HG03064 (cell line): ENCODE measurements at regions not wholly inside any gene's neighbourhood (a gene's known extent, or its start where the extent isn't known, plus 50 kb on each side); places are given as distances from the start of the nearest gene placed in this dataset.

ENCODE experiments used
- ATAC-seq: cut with Tn5 transposase; IDR thresholded peaks from one replicate; pipeline ENCODE4 v1.9.1; 2021; ENCODE audit warnings: low read depth; ENCODE audit not compliant: unreplicated experiment

DNA sequence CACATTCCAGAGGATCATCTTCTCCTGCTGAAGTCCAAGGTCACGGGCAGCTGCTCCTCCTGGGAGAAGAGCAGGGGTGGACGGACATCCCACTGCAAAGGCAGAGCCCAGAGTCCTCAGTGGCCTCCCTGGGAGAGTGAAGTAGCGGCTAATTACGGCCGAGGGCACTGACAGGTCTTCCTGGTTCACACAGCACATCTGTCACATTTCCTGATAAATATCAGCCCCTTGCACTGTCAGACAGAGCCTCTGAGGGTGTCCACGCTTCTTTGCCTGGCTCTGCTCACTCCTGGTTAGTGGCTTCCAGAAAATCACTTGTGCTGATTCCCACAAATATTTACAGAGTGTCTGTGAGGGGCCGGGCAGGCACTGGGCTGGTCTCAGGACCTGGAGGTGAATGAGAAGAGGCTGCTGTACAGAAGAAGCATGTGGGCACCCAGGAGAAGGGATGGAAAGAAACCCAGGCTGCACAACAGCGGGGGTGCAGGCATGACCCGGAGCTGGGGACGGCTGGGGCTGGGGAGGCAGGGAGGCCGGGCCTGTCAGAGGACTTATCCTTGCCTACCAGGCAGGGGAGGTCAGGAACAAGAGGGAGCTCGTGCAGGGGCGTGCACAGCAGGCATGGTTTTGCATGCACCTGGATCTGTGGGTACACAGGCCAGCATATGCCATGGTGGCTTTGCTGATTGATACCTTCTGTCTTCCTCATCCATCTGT is 258.2 kb upstream of the TNRC6C start:
- ATAC-seq: no peak

- ATAC-seq: no peak
Measured at GRCh38 chr17:77701996-77702395, 256.5 kb upstream of the TNRC6C start.

DNA sequence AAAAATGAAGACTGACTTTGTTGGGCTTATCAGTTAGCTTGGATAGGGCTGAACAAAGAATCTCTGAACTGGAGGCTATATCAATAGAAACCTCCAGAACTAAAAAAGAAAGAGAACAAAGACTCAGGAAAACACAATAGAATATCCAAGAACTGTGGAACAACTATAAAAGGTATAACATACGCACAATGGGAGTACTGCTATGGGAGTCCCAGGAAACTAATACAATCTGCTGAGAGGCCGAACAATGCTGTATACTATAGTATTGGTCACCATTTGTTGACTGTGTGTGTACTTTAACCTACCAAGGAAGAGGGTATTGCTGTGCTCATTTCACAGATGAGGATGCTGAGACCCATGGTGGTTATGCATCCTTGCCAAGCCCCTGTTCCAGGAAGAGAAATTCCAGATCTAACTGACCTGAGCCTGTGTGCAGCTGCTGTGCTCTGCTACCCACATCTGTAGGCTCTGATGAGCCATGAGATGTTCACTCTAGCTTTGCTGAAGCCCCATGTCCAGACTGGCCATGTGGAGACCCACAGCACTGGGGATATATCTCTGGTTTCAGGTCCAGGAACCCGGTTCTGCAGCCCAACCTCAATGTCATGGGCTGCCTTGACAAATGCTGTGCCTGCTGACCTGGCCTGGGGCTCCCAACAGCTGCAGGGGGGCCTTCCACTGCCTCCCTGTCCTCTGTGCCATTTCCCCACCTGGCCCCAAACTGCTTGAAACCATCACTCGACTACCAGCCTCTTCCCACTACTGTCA is 254.3 kb upstream of the TNRC6C start:
- no peak for ATAC-seq

DNA sequence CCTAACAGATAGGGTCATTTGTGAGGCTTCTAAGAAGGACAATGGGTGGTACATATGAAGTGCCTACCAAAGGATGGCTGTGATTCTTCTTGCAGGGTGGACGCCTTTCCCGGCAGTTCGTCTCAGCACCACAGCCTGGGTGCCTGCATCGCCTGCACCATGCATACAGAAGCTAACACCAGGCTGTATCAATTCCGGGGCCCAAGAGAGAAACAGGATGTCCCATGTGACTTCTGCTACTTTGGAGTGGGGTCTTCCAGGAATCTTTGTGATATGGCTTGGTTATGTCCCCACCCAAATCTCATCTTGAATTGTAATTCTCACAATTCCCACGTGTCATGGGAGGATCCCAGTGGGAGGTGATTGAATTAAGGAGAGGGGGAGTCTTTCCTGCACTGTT is 251.6 kb upstream of the TNRC6C start:
- ATAC-seq: no peak

DNA sequence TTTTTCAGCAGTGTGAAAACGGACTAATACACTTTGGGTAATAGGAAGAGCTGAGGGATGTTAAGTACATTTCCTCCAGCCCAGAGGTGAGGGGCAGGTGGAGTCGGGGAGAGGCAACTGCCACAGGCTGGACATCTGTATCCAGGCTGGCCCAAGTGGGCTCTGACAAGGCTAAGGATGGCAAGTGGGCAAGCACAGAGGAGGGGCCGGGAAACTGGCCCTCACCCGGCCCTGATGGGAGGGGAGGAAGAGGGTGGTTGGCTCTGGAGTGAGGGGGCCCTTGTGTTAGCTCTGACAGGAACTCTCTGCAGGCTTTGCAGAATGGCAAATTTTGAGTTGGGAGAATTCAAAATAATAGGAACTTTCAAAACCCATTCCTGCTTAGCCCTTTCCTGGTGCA is 251.0 kb upstream of the TNRC6C start:
- ATAC-seq: no peak

DNA sequence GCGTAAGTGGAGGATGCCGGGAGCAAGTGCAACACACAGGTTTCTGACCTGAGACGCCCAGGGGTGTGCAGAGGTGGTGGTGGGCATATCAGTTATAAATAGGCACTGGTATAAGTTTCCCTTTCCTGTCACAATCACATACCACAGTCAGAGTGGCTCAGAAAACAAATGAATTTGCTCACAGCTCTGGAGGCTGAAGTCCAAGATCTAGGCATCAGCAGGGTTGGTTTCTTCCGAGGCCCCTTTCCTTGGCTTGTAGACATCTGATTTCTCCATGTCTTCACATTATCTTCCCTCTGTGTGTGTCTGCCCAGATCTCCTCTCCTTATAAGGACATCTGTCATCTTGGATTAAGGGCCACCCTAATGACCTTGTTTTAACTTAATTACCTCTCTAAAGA is 250.5 kb upstream of the TNRC6C start:
- no peak for ATAC-seq

DNA sequence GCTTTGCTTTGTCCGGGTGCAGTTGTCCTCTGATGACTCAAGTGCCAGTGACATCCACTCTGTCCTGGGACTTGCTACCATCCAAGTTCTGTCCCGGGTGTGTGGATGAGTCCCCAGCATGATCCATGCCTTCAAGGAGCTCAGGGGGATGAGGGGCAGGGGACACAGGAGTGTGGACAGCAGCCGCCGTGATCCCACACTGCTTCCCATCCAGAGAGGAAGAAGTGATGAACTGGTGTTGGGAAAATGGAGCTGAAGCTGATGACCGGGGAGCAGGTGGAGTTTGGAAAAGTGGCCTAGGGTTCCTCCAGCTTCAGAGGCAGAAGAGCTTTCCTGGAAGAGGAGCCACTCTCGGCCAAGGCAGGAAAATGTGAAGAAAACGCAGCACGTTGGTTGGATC is 249.6 kb upstream of the TNRC6C start:
- no peak for ATAC-seq

DNA sequence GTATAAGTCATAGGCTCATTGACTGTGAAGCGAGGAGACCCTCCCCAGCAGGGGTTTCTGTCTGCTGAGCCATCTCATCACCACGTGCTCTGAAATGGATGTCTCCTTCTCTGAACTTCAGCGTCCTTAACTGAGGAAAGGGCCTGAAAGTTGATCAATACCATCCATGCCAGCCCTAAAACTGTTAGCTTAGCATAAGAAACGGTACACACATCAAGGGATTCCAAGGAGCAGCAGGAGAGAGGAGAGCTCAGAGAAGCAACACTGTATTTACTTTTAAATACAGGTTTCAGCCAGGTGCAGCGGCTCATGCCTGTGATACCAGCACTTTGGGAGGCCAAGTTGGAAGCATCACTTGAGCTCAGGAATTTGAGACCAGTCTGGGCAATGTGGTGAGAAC is 248.9 kb upstream of the TNRC6C start:
- no peak for ATAC-seq

DNA sequence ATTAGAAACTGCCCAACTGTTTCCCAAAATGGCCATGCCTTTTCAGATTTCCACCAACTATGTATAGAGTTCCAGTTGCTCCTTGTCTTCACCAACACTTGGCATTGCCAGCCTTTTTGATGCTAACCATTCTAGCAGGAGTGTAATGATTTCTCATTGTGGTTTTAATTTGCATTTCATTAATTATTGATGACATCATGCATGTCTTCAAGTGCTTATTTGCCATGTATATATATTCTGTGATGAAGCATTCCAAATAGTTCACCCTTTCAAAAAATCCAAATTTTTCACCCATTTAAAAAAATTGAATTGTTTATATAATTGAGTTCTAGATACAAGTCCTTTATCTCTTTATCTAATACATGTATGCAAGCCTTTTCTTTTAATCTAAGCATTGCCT is 245.9 kb upstream of the TNRC6C start:
- ATAC-seq: no peak

DNA sequence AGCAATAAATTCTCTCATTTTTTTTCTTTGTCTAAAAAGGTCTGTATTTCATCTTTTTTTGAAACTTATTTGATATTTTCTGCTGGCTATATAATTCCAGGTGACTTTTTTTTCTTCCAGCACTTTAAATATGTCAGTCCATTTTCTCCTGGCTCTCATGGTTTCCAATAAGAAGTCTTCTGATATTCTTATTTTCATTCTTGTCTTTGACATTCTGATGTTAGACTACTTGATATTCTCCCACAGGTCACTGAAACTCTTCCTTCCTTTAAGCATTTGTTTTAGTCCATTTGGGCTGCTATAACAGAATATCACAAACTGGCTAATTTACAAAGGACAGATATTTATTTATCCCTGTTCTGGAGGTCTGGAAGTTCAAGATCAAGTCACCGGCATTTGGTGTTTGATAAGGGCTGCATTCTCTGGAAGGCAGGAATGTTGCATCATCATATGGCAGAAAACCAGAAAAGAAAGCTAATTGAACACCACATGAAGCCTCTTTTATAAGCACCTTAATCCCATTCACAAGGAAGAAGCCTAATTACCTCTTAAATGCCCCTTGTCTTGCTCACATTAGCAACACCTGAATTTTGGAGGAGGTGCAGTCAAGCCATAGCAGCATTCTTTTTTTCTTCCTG is 242.1 kb upstream of the TNRC6C start:
- ATAC-seq: no peak

- no peak for ATAC-seq
Measured at GRCh38 chr17:77717941-77718668, 240.4 kb upstream of the TNRC6C start.

DNA sequence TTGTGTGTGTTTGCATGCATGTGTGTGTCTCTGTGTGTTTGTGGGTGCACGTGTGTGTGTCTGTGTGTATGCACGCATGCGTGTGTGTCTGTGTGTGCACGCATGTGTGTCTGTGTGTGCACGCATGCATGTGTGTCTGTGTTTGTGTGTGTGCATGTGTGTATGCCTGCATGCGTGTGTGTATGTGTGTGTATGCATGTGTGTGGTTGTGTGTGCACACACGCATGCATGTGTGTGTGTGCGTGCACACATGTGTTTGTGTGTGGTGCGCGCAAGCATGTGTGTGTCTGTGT is 239.9 kb upstream of the TNRC6C start:
- no peak for ATAC-seq

GRCh38 chr17:77719806-77720205 is 238.7 kb upstream of the TNRC6C start:
- ATAC-seq: no peak

GRCh38 chr17:77720946-77721845 is 237.3 kb upstream of the TNRC6C start:
- no peak for ATAC-seq

DNA sequence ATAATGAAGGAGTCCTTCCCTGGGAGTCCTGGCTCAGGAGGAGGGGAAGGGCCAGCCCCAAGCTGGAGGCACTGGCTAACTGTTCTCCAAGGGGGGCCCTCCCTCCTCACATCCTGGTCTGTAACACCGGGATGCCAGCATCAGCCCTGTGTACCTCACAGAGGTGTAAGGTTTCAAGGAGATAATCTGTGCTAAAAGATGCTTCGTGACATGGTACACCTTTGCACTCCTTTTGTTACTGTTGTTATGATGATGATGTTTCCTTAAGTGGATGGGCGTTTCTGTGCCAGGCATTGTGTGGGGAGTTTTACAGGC is 236.7 kb upstream of the TNRC6C start:
- ATAC-seq: no peak

GRCh38 chr17:77722366-77722765 is 236.1 kb upstream of the TNRC6C start:
- ATAC-seq: no peak

DNA sequence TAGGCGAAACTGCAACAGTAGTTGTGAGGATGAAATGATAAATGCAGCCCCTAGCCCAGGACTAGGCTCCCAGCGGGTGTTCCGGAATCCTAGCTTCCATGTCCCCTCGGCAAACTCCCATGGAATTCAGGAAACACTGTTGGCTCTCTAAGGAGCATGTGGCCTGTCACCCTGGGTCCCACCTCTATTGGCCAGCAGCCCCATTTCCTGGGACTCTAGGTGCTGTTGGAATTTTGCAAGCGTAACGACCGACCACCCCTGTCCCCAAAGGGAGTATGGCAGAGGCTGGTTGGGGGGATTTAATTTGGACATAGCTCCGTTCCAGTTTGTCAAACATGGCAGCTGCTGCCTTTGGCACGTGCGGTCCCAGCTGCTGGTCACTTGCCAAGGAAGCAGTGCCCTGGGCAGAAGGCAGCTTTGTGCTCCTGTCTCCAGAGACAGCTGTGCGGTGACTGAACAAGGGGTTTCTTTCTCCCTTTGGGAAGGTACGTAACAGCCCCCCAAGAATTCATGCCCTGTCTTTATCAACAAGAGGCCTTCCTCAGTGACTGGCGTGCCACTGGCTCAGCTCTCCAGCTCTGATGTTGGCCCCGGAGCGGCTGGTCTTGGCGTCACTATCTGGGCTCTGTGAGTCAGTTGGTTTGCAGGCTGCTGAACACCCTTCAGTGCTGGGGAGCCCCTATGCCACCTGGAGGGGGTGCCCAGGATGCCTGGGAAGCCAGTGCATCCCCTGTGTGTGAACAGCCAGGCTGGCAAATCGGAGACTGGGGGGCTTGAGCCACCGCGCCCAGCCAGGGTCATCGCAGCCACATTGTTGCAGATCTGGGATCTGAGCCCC is 235.2 kb upstream of the TNRC6C start:
- ATAC-seq: no peak

DNA sequence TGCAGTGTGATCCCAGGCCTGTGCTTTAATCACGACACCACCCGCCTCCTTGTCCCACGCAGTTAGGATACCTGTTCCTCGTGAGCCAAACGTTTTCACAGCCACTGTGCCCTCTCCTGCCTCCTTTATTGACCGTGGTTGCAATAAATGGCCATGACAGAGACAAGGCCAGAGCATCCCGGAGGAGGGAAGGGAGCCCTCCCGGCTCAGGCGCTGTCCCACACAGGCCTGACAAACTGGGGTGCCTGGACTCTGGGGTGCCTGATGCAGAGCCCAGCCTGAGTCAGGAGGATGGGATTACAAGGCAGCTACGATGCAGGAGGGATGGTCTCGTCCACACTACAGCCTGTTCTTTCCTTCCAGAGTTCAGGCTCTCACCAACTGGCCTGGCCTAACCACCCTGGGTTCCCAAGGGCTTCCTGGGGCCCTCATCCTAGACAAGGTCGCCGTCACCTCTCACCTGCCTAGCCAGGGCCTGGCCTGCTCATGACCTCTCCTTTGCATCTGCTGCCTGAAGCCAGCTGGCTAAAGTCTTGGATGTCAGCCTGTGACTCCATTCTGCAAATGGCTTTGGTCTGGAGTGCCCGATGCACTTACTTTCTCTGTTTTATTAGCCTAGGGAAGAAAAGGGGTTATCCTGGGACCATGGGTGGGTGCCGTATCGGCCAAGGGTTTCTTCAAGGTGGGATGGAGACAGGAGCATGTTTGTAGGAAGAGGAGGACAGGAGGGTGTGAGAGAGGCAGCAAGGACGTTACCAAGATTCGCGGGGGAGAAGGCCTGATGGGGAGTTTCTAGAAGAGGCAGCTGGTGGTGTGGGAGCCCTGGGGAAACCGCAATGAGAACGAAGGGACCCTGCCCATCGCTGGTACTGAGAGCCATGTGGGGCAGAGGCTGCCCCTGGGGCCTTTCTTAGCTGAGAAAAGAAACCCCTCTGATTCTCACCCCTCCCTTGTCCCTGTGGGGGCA is 234.3 kb upstream of the TNRC6C start:
- ATAC-seq: no peak
